ENCODE measurements at regions not wholly inside any gene's neighbourhood (a gene's known extent, or its start where the extent isn't known, plus 50 kb on each side); places are given as distances from the start of the nearest gene placed in this dataset.

DNA sequence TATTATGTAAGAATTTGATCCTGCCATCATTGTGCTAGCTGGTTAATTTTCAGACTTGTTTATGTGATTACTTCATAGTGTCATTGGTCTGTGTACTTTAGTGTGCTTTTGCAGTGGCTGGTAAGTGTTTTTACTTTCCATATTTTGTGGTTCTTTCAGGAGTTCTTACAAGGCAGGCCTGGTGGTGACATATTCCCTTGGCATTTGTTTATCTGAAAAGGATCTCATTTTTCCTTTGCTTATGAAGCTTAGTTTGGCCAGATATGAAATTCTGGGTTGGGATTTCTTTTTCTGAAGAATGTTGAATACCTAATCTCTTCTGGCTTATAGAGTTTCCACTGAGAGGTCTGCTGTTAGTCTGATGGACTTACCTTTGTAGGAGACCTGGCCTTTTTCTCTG, 72.8 kb upstream of the MC4R start:
- no peak for DNase-seq

DNA sequence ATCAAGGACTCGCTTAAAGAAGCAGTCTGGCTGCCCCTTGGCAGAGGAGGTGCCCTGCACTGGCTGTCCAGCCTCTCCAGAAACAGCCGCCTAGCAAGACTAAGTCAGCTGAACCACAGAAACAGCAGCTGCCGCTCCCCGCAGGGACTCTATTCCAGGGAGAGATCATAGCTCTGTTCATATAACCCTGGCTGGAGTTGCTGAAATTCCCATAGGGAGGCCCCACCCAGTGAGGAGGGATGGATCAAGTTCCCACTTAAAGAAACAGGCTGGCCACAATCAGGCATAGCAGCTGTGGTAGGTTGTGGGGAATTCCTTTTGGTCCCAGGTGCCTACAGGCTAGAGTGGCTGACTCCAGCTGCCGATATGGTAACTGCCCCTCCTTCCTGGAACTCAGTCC, 74.2 kb upstream of the MC4R start:
- no peak for DNase-seq

DNA sequence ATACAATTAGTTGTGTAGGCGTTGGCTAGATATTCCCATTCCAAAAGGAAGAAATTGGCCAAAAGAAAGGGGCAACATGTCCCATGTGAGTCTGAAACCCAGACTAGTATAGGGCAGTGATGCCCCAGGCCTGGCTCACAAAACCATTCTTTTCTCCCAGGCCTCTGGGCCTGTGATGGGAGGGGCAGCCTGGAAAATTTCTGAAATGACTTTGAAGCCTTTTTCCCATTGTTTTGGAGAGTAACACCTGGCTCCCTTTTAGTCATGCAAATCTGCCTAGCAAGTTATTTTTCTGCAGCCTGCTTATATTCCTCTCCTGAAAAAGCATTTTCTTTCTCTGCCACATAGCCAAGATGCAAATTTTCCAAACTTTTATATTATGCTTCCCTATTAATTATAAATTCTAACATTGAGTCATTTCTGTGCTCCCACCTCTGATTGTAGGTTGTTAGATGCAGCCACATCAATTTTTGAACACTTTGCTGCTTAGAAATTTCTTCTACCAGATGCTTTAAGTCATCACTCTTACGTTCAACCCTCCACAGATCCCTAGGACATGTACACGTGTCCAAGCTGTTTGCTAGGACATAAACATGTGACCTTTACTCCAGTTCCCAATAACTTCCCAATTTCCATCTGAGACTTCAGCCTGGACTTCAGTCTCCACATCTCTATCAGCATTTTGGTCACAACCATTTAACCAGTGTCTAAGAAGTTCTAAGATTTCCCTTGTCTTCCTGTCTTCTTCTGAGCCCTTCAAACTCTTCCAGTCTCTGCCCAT, 76.1 kb upstream of the MC4R start:
- DNase-seq = no peak

DNA sequence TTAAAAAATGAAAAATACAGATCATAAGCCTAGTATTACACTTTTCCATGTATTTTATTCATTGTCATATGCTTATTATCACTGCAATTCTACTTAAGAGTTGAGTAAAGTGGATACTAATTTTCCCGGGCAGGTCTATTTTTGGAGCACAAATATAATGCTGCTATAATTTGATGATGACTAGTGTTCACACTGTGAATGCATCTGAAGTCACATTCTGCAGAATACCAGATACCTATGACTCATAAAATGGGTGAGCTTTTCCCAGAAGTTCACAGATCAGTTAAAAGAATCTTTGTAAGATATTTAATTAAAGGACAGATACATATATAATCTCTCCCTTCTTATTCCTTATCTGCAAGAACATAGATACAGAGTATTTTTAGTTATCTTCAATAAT, 79.8 kb upstream of the MC4R start:
- DNase-seq = no peak

DNA sequence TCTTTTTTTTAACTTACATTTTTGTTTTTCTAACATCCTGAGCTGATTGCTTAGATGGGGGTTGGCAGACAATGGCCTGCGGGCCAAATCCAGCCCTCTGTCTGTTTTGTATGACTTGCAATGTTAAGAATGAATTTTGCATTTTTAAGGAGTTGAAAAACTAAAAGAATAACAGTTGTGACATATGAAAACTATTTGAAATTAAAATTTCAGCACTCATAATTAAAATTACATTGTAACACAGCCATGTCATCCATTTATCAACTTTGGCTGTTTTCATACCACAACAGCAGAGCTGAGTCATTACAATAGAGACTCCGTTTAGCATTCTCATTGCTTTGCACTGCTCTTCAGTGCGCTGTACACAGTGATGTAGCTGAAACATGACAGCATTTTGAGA, 94.1 kb upstream of the MC4R start:
- DNase-seq = no peak

DNA sequence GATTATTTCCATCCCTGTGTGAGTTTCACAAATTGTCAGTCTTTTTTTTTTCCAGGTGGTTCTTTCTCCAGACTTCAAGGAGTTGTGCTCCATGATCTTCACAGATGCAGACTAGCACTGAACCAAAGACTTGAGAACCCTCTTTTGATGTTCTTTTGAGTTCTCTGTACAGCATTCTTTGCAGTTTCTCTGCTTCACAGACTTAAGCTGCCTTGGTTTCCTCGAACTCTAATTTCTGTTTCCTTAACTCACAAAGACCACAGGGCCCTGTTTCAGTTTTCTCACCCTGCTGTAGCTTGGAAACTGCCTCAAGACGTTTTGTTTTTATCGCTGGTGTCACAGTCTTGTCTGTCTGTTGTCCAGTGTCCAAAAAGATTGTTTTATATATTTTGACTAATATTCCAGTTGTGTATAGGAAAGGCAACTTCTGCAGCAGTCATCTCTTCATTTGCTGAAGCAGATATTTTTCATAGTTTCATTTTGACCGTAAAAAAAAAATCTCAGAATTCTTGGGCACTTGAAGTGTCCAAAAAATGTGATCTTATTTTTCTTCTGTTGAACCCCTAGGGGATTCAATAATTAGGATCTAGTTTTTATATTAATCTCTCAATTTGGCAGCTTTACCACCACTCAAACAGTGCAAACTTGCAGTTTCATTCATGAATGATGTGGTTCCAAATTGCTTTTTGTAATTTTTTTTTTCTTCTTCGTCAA, 97.0 kb upstream of the MC4R start:
- no peak for DNase-seq

DNA sequence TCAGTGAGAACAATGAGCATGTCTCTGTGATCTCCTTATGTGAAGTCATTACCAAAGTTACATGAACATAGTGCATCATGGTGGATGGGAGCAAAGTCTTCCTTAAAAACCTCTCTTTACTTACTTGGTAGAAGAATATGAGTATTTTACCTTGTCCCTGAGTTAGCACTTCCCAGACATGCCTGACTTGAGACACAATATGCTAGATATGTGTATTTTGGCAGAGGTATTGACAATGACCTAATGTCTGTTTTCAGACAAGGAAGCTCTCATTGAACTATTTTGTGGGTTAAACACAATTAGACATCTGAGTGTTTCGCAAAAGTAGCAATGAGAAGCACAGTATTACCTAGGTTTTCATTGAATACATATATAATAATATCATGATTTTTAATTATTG, 99.1 kb upstream of the MC4R start:
- no peak for DNase-seq

DNA sequence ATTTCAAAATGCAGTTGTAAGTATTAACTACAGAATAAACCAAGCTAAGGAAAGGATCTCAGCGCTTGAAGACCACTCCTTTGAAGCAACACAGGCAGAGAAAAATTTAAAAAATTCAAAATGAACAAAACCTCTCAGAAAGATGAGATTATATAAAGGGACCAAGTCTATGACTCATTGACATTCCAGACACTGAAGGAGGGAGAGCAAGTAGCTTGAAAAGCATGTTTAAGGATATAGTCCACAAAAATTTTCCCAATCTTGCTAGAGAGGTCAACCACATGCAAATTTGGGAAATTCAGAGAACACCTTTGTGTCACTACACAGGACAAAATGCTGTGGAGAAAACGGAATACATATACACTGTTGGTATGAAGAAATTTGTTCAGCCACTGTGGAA, 112.6 kb upstream of the MC4R start:
- DNase-seq = no peak

DNA sequence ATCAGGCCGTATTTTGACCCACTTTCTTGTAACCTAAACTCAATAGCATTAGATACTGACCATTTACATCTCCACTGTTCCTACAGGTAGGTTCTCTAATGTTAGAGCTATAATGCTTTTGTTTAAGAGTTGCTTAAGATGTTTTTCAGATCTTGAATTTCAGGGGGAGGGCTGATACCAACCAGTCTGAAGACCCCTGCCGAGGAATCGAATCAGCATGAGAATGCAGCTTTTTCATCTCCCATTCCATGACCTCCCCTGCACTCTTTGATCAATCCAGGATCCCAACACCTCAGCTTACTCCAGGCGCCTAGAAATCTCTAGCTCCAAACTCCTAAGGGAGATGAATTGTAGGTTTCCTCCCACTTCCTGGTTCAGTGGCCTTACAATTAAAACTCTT, 120.5 kb upstream of the MC4R start:
- DNase-seq = no peak

DNA sequence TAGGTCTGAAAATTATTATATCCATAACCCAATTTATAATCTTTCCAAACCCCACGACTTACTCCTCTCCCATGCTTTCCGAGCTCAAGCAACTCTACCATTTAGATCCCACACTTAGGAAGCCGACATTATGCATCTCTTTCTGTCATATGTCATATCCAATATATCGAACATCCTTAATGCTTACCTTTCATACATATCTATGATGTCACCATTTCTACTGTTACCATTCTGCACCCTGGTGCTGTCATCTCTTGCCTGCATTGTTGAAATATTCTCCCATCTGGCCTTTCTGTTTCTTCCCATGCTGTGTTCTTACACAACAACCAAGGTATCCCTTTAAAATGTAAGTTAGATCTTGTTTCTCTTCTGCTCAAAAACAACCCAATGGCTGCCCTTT, 127.1 kb upstream of the MC4R start:
- DNase-seq = no peak

DNA sequence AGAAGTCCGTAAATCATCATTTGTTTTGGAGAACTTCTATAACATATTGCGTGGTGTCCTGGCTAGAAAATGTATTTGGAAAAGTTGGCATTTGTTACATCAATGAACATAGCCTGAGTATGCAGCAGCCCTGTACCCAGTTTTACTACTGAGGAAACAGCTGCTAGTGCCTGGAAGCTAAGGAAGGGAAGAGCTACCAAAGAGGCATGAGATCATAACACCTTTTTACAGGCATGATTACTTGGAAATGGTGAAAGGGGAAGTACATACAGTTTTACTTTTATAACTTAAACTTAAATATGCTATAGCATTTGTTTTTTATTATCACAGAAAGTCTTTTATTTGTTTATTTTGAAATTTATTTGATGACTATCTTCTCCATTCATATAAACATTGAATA, 128.4 kb upstream of the MC4R start:
- no peak for DNase-seq

DNA sequence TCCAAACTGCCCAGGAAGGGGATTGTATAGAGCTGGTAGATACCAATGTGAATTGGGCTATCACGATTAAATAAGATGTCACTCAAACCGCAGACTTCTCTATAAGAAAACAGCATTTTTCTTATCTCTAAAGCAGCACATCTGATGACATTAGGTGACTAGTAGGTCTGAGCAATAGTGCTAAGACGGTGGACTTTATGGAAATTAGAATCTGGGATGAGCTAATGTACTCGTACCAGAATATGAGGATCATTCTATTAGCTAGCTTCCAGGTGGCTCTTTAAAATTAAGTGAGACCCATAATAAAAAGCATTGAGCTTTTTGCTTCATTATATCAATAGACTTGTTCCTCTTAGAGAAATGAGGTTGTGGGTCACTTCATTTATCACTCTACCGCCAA, 130.0 kb upstream of the MC4R start:
- no peak for DNase-seq

DNA sequence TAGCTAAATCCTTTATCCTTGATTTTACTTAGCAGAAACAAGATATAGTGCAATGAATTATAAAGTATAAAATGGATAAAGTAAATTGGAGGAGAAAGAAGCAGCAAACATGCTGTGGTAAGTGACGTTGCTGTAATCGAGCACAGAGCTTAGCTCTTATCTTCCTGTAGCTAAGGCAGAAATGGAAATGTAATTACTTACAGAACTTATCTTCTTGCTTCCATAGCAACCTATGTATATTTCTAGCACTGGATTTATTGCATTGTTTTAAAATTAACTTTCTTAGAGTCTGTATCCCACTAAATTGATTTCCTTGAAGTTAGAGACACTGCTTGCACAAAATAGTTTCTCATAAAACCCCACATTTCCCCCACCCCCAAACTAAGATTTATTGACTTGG, 130.6 kb upstream of the MC4R start:
- DNase-seq = no peak

DNA sequence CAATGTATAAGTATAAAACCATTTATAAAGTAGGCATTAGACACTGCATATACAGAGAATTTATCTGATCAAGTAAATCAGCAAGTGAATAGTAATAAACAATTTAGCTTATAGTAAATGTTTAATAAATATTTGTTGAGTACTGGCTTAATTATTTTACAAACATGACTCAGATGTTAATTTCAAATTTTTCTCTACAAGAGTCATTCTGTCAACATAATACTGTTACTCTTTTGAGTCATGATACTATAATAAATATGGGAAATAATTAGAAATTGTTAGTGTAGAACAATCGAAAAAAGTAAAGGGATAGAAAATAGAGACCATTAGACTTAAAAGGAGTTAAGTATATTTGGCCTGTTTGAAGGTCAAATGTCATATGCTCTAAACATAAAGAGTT, 133.6 kb upstream of the MC4R start:
- no peak for DNase-seq

DNA sequence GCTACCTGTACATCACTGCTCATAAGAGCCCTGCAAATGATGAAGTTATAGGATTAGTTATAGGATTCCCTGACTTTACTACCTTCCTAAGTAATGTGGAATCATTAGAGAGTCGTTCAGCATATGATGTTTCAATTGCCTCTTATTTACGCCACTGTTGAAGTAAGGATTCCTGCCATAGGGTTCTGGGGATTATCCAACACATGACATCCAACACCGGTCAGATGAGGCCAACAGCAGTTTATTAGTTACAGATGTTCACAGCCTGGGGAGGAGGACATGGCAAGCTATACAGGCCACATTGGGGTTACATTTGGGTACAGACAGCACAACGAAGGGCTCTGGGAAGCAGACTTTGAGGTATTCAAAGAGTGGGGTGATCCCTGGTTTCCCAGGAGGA, 134.1 kb upstream of the MC4R start:
- DNase-seq = no peak

DNA sequence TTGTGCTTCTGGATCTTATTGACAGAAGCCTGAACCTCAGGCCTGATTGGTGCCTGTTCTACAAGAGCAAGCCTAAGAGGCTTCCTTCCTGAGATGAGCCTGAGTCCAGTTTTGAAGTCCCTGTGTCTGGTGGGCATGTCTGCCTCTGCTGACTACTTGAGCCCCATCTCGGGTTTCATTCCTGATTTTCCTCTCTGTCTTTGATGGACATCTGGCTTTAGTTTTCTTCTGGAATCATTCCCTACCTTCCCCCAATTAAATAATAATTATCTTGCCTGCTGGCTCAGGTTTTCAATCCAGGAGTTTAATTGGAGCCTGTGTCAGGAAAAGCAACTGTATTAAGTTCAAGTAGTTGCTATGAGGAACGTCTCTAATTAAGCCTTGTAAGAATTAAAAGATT, 135.5 kb upstream of the MC4R start:
- DNase-seq = no peak

DNA sequence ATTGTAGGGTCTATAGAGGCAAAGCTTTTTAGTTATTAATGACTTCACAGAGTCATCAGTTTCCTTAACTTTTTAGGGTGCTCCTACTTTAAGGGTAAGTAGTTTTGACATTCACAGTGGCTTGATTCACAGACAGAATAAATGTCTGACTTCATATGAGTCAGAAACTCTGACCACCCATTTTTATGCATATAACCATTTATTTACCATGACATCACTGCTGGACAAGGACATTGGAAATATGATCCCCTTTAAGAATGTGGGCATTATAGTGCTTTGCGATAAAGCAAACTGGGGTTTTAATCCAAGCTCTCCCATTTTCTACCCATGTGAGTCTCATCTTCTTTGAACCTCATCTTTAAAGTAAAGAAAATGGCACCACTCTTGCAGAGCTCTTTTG, 162.0 kb upstream of the MC4R start:
- DNase-seq = no peak

DNA sequence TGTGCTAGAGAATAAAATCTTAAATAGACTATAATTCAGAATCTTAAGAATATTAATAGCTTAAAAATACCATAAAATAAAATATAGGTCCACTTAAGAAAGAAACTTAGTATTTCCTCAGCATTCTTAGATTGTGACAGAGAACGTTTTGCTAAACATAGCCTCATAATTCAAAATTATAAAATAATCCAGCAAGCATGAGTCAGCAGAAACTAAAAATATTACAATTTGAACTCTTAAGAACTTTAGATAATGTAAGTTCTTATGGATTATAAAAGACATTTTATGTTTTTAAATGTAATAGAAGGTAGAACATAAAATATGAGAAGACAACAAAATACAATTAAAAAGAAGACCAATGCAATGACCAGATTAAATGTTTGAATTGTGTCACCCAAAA, 164.5 kb upstream of the MC4R start:
- DNase-seq = no peak

DNA sequence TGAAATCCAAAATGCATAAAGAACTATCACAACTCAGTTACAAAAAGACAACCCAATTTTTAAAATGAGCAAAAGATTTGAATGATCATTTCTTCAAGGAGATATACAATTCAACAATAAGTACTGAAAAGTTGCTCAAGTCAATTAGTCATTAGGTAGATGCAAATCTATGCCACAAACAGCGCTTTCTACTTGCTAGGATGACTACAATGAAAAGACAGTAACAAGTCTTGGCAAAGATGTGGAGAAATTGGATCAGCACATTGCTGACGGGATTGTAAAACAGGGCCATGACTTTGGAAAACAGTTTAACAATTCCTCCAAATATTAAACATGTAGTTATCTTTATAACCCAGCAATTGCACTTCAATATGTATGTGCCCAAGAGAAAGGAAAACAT, 166.3 kb upstream of the MC4R start:
- DNase-seq = no peak

DNA sequence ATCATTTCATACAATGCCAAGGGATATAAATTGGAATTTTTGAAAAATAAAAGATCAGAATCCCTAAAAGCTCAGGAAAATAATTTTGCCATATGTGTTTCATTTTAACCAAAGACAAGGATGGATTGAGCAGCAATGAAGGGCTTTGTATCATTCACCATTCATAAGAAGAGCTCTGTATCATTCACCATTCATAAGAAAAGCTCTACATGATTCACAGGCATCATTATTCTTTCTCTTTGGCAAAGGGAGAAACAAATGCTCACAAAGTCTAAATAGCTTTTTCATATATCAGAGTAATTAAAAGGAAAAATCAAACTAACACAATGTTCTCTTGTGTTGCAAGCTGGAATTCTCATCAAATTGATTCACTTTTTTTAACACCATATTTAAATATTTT, 169.1 kb upstream of the MC4R start:
- no peak for DNase-seq

DNA sequence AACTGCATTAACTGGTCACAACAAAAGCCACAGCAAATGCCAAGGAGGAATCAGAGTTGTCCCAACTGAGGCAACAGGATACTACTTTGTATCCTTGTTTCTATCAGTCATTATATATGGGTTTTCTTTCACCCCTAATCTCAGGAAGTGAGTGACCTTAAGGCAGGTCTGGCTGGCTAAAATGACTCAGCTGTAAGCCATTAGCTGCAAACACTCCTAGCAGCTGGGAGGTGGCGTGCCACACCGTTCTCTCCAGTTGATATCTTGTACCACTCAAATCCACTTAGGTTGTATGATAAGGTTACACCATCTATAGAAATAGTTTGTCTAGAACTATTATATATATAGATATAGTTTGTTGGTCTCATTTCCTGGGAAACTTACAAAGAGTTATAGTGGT, 171.1 kb upstream of the MC4R start:
- DNase-seq = no peak

DNA sequence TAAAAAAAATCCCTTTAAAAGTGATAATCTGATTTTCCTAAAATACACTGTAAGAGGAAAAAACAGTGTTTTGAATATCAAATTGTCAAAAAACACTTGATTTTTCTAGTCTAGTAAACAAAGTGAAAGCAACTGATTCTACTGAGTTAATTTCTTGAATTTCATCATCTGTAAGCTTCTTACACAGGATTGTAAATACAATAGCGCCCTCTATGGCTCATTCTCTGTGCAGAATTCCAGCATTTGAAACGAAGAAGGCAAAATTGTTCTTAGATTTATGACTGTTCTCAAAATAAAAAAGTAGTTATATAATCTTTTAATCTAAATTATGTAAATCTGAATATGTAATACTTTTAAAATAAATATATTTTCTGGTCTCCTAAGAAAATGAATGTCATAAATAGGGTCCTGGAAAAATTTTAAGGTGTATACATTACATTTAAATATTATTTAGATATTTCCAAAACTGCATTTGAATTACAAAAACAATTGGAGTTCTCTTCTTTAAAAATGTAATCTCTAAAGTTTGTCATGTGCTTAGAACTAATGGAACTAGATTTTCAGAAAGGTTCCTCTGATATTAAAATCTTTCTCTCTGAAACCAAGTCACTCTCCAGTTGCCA, 176.9 kb upstream of the MC4R start:
- peak; percentile 85 for DNase-seq

DNA sequence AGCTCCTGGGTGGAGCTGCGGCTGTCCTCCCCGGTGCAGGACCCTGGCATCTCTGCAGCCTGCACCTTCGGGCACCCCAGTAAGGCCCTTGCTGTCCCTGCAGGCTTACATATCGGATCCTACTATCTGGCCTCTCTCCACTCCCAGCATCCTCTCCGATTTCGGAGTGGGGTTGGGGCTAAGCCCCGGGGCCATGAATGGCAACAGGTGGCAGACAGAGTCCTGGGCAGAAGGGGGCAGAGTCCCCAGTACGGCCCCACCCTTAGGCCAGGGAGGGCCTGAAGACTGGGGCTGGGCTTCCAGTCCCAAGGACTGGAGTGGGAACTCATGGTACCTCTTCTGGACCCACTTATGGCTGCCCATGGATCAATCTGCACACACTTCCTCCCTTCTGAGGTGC, 180.4 kb upstream of the MC4R start:
- no peak for DNase-seq

DNA sequence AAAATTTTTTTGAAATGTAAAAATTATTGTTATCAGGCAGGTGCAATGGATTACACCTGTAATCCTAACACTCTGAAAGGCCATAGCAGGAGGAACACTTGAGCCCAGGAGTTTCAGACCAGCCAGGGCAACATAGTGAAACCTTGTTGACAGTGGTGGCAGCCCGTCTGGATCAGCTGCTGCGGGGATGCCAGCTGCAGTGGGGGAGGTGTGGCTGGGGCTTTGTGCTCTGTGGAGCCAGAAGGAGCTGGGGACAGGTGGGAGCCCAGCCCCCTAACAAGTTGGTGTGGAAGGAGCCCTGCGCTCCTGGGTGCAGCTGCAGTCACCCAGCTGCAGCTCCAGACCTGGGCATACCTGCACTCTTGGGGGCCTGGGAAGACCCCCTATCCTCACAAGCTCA, 182.4 kb upstream of the MC4R start:
- no peak for DNase-seq

DNA sequence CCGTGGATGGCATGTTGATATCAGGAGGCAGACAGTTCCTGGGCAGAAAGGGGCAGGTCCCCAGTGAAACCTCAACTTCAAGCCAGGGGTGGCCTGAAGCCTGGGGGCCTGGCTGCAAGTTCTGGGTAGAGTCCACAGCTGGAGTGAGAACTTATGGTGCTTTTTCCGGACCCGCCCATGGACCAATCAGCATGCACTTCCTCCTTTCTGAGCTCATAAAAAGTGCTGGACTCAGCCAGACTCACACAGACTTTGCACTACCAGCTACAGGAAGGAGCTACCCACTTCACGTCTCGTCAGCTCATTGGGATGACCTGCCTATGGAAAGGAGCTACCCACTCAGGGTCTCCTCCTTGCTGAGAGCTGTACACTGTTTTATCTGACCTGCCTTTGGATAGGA, 183.1 kb upstream of the MC4R start:
- DNase-seq = no peak
